Ovary (tissue), 7 donors: ENCODE measurements at regions not wholly inside any gene's neighbourhood (a gene's known extent, or its start where the extent isn't known, plus 50 kb on each side); places are given as distances from the start of the nearest gene placed in this dataset.

Source experiments
- DNase-seq, 5 donors: peaks; one replicate each; pipeline ENCODE4 v3.0.0-alpha.2; 2019 to 2020
- H3K27ac ChIP-seq, 2 donors: fragments of 200-600 bp; one replicate each; pipeline versions ENCODE4 v1.5.1 to v1.8.0; 2019 to 2022
- H3K27me3 ChIP-seq: fragments of 200-600 bp; one replicate; pipeline ENCODE4 v1.8.0; 2022
- H3K36me3 ChIP-seq: fragments of 200-600 bp; sonication (generic); one replicate; pipeline ENCODE4 v1.5.1; 2019
- H3K4me1 ChIP-seq: one replicate; pipeline ENCODE4 v1.8.1; 2013; ENCODE audit warnings: mild to moderate bottlenecking, moderate library complexity; ENCODE audit not compliant: insufficient read depth
- H3K4me3 ChIP-seq: fragments of 200-600 bp; sonication (generic); one replicate; pipeline ENCODE4 v1.5.1; 2017
- H3K9me3 ChIP-seq, 2 donors: fragments of 200-600 bp in 1 of 2; sonication (generic) in 1 of 2; one replicate each; pipeline versions ENCODE4 v1.5.1 to v1.8.1; 2013 to 2019; ENCODE audit warnings: mild to moderate bottlenecking in 1 of 2, moderate library complexity in 1 of 2
- CTCF ChIP-seq, 3 donors: fragments of 450-650 bp in 2 of 3; fragments of 200-600 bp in 1 of 3; IDR thresholded peaks; one replicate each; pipeline versions ENCODE4 v1.5.1 to v1.8.0; 2016 to 2022; ENCODE audit warnings: antibody characterized with exemption in 3 of 3, mild to moderate bottlenecking in 1 of 3
- EP300 ChIP-seq: sonication (generic); formaldehyde crosslinking; IDR thresholded peaks from one replicate; pipeline ENCODE4 v1.6.1; 2017; ENCODE audit warnings: antibody characterized with exemption
- POLR2A ChIP-seq: fragments of 450-650 bp; IDR thresholded peaks from one replicate; pipeline ENCODE4 v1.6.1; 2017; ENCODE audit warnings: antibody characterized with exemption, mild to moderate bottlenecking, moderate library complexity
- WGBS, 3 donors: extraction: QIAGEN DNeasy Blood & Tissue Kit in 1 of 3; methylation state at CpG; one replicate each; pipeline versions ENCODE4 v1.1.5 to v1.1.7; 2013 to 2017; 5-methylcytosine and 5-hydroxymethylcytosine counted together
- intact Hi-C, 4 donors: fragments of 100-400 bp; cut with DNase I; formaldehyde crosslinking; loops; one replicate each; pipeline versions ENCODE4 v1.11.0 to v1.15.1; 2022 to 2023
- donor health status: DM: no; HTN: no; CAD: no; lungs with moderate emphysema.
- donor health status: DM: no; HTN: no; CAD: no.
- donor health status: Bipolar disorder and iron deficiency.
- donor health status: DM: no; HTN: no; CAD: no.
- donor health status: DM: yes; HTN: yes; CAD: no.

GRCh38 chr5:3101561-3101960, 350.1 kb upstream of the IRX2 start:
- no peak overlapping the region for H3K27ac ChIP-seq
- H3K4me1 ChIP-seq = no peaks in the 10 kb centered on the region
- H3K9me3 ChIP-seq = no peaks in the 10 kb centered on the region
- H3K27me3 ChIP-seq = no peaks in the 10 kb centered on the region
- intact Hi-C loops = no loop called here
- TF ChIP-seq EP300 = no peak
- no peaks in the 10 kb centered on the region for H3K36me3 ChIP-seq
- DNase-seq = no peak
- no peak overlapping the region for H3K4me3 ChIP-seq
- 60 to 63% (median 62%) methylated on average over 6 of the region's 6 CpGs for WGBS, 3 donors

GRCh38 chr5:3100921-3101551, 349.6 kb upstream of the IRX2 start:
- intact Hi-C loops = no loop called here
- Histone ChIP-seq H3K36me3 (no peaks in the 10 kb centered on the region), H3K4me1 (no peaks in the 10 kb centered on the region), H3K9me3 (no peaks in the 10 kb centered on the region), H3K4me3 (no peak overlapping the region), H3K27ac (no peak overlapping the region), H3K27me3 (no peaks in the 10 kb centered on the region)
- no peak for DNase-seq
- TF ChIP-seq EP300 (no peak), POLR2A (no peak), CTCF (IDR thresholded peaks at IDR 0.05) (no peak)
- 45 to 50% (median 48%) methylated on average over 14 of the region's 14 CpGs for WGBS, 3 donors

GRCh38 chr5:3099954-3100353, 348.5 kb upstream of the IRX2 start:
- Histone ChIP-seq H3K27me3 (no peaks in the 10 kb centered on the region), H3K4me3 (no peak overlapping the region), H3K27ac (no peak overlapping the region), H3K9me3 (no peaks in the 10 kb centered on the region), H3K36me3 (no peaks in the 10 kb centered on the region), H3K4me1 (no peaks in the 10 kb centered on the region)
- intact Hi-C loops = no loop called here
- 54 to 60% (median 56%) methylated on average over 5 to 6 of the region's 6 CpGs for WGBS, 3 donors
- DNase-seq = no peak
- no peak for TF ChIP-seq POLR2A
- no peak for TF ChIP-seq CTCF (IDR thresholded peaks at IDR 0.05)

- intact Hi-C loops = no loop called here
- TF ChIP-seq CTCF (IDR thresholded peaks at IDR 0.05) = no peak
- no peak for TF ChIP-seq POLR2A
- TF ChIP-seq EP300 = no peak
- WGBS, 3 donors = 82 to 90% (median 87%) methylated on average over 14 of the region's 14 CpGs
Observed at GRCh38 chr5:3099526-3099925, 348.0 kb upstream of the IRX2 start.

GRCh38 chr5:3098821-3099220, 347.3 kb upstream of the IRX2 start:
- intact Hi-C loops = no loop called here
- 59 to 62% (median 59%) methylated on average over 4 of the region's 4 CpGs for WGBS, 3 donors
- DNase-seq = no peak
- no peaks in the 10 kb centered on the region for H3K4me1 ChIP-seq
- TF ChIP-seq EP300 (no peak), CTCF (IDR thresholded peaks at IDR 0.05) (no peak), POLR2A (no peak)
- H3K27me3 ChIP-seq = no peaks in the 10 kb centered on the region
- H3K27ac ChIP-seq = no peak overlapping the region
- no peaks in the 10 kb centered on the region for H3K36me3 ChIP-seq
- no peaks in the 10 kb centered on the region for H3K9me3 ChIP-seq
- no peak overlapping the region for H3K4me3 ChIP-seq

More at GRCh38 chr5:3099526-3099925, 348.0 kb upstream of the IRX2 start:
- Histone ChIP-seq H3K36me3 (no peaks in the 10 kb centered on the region), H3K4me3 (no peak overlapping the region), H3K4me1 (no peaks in the 10 kb centered on the region), H3K27ac (no peak overlapping the region), H3K9me3 (no peaks in the 10 kb centered on the region), H3K27me3 (no peaks in the 10 kb centered on the region)
- no peak for DNase-seq
